Fibroblast of gingiva (primary cell): ENCODE measurements at regions not wholly inside any gene's neighbourhood (a gene's known extent, or its start where the extent isn't known, plus 50 kb on each side); places are given as distances from the start of the nearest gene placed in this dataset.
"Not testable (repeated sequence)": the region's sequence is repeated elsewhere in the genome, so short reads cannot be mapped to it uniquely, and the experiment has no call there.

Experiments
- DNase-seq: peaks from one replicate; pipeline ENCODE4 v3.0.0-alpha.2; 2011; ENCODE audit warnings: low read depth

GRCh38 chr15:87578776-87579175 lies 677.8 kb downstream of the NTRK3 start:
- no peak for DNase-seq

- DNase-seq = no peak
These were observed 679.2 kb downstream of the NTRK3 start for GRCh38 chr15:87577336-87577735.

- DNase-seq = no peak
These were observed 679.9 kb downstream of the NTRK3 start for GRCh38 chr15:87576486-87577176.

- DNase-seq = no peak
These were observed 680.6 kb downstream of the NTRK3 start for GRCh38 chr15:87575896-87576473.

- DNase-seq = no peak
These were observed 683.0 kb downstream of the NTRK3 start for GRCh38 chr15:87573534-87573933.

GRCh38 chr15:87573039-87573438 lies 683.5 kb downstream of the NTRK3 start:
- DNase-seq = no peak

- DNase-seq = no peak
These were observed 684.1 kb downstream of the NTRK3 start for GRCh38 chr15:87572381-87572910.

GRCh38 chr15:87570206-87570605 lies 686.3 kb downstream of the NTRK3 start:
- no peak for DNase-seq

- no peak for DNase-seq
These were observed 687.0 kb downstream of the NTRK3 start for GRCh38 chr15:87569581-87569980.

- no peak for DNase-seq
These were observed 689.0 kb downstream of the NTRK3 start for GRCh38 chr15:87567406-87568030.

GRCh38 chr15:87566236-87566635 lies 690.3 kb downstream of the NTRK3 start:
- DNase-seq = no peak

GRCh38 chr15:87564681-87565080 lies 691.9 kb downstream of the NTRK3 start:
- no peak for DNase-seq

- DNase-seq = no peak
These were observed 692.7 kb downstream of the NTRK3 start for GRCh38 chr15:87563869-87564268.

- no peak for DNase-seq
These were observed 694.3 kb downstream of the NTRK3 start for GRCh38 chr15:87562203-87562602.

GRCh38 chr15:87561641-87562040 lies 694.9 kb downstream of the NTRK3 start:
- no peak for DNase-seq

- no peak for DNase-seq
These were observed 698.7 kb downstream of the NTRK3 start for GRCh38 chr15:87557881-87558280.

- no peak for DNase-seq
These were observed 699.7 kb downstream of the NTRK3 start for GRCh38 chr15:87556886-87557285.

GRCh38 chr15:87549860-87550259 lies 706.7 kb downstream of the NTRK3 start:
- no peak for DNase-seq

- DNase-seq = no peak
These were observed 707.2 kb downstream of the NTRK3 start for GRCh38 chr15:87549296-87549695.

GRCh38 chr15:87548590-87548989 lies 707.9 kb downstream of the NTRK3 start:
- not testable (repeated sequence) for DNase-seq

- DNase-seq = no peak
These were observed 708.9 kb downstream of the NTRK3 start for GRCh38 chr15:87547470-87548181.

- DNase-seq = no peak
These were observed 718.2 kb downstream of the NTRK3 start for GRCh38 chr15:87538327-87538834.
